Tibial artery (tissue), 4 donors: ENCODE measurements at regions not wholly inside any gene's neighbourhood (a gene's known extent, or its start where the extent isn't known, plus 50 kb on each side); places are given as distances from the start of the nearest gene placed in this dataset.
"Not testable (repeated sequence)": the region's sequence is repeated elsewhere in the genome, so short reads cannot be mapped to it uniquely, and the experiment has no call there.

Source experiments
- DNase-seq, 2 donors: peaks; one replicate each; pipeline ENCODE4 v3.0.0-alpha.2; 2019
- H3K27ac ChIP-seq, 2 donors: fragments of 200-600 bp; sonication (generic) in 1 of 2; 1 replicate in 1 of 2; 2 replicates in 1 of 2; pipeline ENCODE4 v1.5.1; 2018 to 2019; ENCODE audit warnings: mild to moderate bottlenecking in 1 of 2
- H3K27me3 ChIP-seq, 2 donors: fragments of 200-600 bp; sonication (generic) in 1 of 2; one replicate each; pipeline versions ENCODE4 v1.5.1 to v1.6.0; 2016 to 2019
- H3K36me3 ChIP-seq, 3 donors: fragments of 200-600 bp; sonication (generic) in 2 of 3; one replicate each; pipeline ENCODE4 v1.5.1; 2016 to 2019; ENCODE audit warnings: mild to moderate bottlenecking in 2 of 3
- H3K4me1 ChIP-seq, 4 donors: fragments of 200-600 bp; sonication (generic) in 2 of 4; 1 replicate in 3 of 4; 2 replicates in 1 of 4; pipeline ENCODE4 v1.5.1; 2016 to 2019
- H3K4me3 ChIP-seq, 2 donors: fragments of 200-600 bp; sonication (generic) in 1 of 2; 1 replicate in 1 of 2; 2 replicates in 1 of 2; pipeline ENCODE4 v1.5.1; 2018 to 2019; ENCODE audit warnings: mild to moderate bottlenecking in 2 of 2
- H3K9me3 ChIP-seq, 3 donors: fragments of 200-600 bp; sonication (generic) in 1 of 3; one replicate each; pipeline ENCODE4 v1.5.1; 2016 to 2019
- intact Hi-C: fragments of 100-400 bp; cut with DNase I; formaldehyde crosslinking; loops from one replicate; pipeline ENCODE4 v1.15.0; 2023; ENCODE audit warnings: low total_unique reads
- TF ChIP-seq, protein P1 (sequence below), 2 experiments: fragments of 200-600 bp in 1 of 2; fragments of 450-650 bp in 1 of 2; IDR thresholded peaks; one replicate each; pipeline ENCODE4 v1.5.1; 2017 to 2019; ENCODE audit warnings: antibody characterized with exemption in 2 of 2, mild to moderate bottlenecking in 1 of 2, moderate library complexity in 1 of 2

- no peaks in the 10 kb centered on the region for H3K36me3 ChIP-seq
- H3K27me3 ChIP-seq, result no peaks in the 10 kb centered on the region
- no peak overlapping the region for H3K4me3 ChIP-seq
- TF ChIP-seq, protein P1, sequence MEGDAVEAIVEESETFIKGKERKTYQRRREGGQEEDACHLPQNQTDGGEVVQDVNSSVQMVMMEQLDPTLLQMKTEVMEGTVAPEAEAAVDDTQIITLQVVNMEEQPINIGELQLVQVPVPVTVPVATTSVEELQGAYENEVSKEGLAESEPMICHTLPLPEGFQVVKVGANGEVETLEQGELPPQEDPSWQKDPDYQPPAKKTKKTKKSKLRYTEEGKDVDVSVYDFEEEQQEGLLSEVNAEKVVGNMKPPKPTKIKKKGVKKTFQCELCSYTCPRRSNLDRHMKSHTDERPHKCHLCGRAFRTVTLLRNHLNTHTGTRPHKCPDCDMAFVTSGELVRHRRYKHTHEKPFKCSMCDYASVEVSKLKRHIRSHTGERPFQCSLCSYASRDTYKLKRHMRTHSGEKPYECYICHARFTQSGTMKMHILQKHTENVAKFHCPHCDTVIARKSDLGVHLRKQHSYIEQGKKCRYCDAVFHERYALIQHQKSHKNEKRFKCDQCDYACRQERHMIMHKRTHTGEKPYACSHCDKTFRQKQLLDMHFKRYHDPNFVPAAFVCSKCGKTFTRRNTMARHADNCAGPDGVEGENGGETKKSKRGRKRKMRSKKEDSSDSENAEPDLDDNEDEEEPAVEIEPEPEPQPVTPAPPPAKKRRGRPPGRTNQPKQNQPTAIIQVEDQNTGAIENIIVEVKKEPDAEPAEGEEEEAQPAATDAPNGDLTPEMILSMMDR (IDR thresholded peaks at IDR 0.05), result no peak
- intact Hi-C loops, result no loop called here
- no peaks in the 10 kb centered on the region for H3K4me1 ChIP-seq
- H3K9me3 ChIP-seq, result no peaks in the 10 kb centered on the region
- no peak overlapping the region for H3K27ac ChIP-seq
- DNase-seq, result no peak
Observed at GRCh38 chr9:32142074-32142473, 242.4 kb upstream of the ACO1 start.

DNA sequence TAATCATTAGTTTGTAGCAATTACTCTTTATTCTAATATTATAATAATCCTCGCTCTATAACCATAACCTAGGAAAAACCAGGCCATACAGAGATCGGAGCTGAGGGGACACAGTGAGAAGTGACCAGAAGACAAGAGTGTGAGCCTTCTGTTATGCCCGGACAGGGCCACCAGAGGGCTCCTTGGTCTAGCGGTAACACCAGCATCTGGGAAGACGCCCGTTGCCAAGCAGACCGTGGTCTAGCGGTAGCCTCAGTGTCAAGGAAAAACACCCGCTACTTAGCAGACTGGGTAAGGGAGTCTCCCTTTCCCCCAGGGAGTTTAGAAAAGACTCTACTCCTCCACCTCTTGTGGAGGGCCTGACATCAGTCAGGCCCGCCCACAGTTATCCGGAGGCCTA is 235.9 kb upstream of the ACO1 start:
- H3K9me3 ChIP-seq, intact Hi-C loops, H3K4me1 ChIP-seq, H3K4me3 ChIP-seq, H3K27me3 ChIP-seq, H3K36me3 ChIP-seq, DNase-seq, H3K27ac ChIP-seq: not testable (repeated sequence)

DNA sequence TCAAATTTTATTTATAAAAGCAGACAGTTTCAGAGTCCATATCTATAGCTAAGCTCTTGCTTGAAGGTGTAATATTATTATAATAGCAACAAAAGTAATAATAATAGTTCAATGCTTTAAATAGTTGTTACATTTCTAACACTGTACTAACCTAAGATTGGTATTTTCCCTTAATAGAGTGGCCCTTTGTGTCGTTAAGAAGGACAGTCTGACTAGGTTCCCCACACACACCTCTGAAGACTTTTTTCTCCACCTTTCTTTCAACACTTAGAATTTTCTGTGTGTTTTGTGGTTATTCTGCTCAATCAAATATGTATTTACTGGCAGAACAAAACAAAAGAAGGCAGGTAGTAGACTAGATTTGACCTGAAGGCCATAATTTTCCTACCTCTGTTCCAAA is 223.2 kb upstream of the ACO1 start:
- H3K27ac ChIP-seq, result no peak overlapping the region

DNA sequence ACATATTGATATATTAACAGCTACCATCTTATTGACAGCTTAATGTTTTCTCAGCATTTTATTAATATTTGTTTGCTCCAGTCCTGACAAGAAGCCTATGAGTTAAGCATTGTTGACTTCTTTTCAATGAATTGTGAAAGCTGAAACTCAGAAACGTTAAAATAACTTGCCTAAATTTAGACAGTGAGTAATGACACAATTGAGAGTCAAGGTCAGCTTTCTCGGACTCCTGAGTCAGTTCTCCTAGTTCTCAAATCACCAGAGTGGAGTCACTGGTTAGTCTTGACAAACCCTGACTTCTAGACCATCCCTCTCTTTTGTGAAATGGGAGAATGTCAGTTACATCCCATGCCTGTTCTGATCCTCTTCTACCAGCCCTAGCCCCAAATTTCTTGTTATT is 222.7 kb upstream of the ACO1 start:
- TF ChIP-seq, protein P1 (IDR thresholded peaks at IDR 0.05), result no peak
- no peaks in the 10 kb centered on the region for H3K36me3 ChIP-seq
- no peak overlapping the region for H3K4me3 ChIP-seq
- H3K9me3 ChIP-seq, result no peaks in the 10 kb centered on the region
- no peak for DNase-seq
- no peaks in the 10 kb centered on the region for H3K27me3 ChIP-seq
- no peak overlapping the region for H3K27ac ChIP-seq
- intact Hi-C loops, result no loop called here
- no peaks in the 10 kb centered on the region for H3K4me1 ChIP-seq

More for the DNA sequence above, 223.2 kb upstream of the ACO1 start:
- no peaks in the 10 kb centered on the region for H3K4me1 ChIP-seq
- DNase-seq, result no peak
- TF ChIP-seq, protein P1 (IDR thresholded peaks at IDR 0.05), result no peak
- no peaks in the 10 kb centered on the region for H3K27me3 ChIP-seq
- no peak overlapping the region for H3K4me3 ChIP-seq
- H3K36me3 ChIP-seq, result no peaks in the 10 kb centered on the region
- intact Hi-C loops, result no loop called here
- H3K9me3 ChIP-seq, result no peaks in the 10 kb centered on the region

GRCh38 chr9:32166316-32166715 is 218.1 kb upstream of the ACO1 start:
- H3K4me3 ChIP-seq, H3K27me3 ChIP-seq, DNase-seq, H3K36me3 ChIP-seq, H3K4me1 ChIP-seq, H3K27ac ChIP-seq, H3K9me3 ChIP-seq, intact Hi-C loops: not testable (repeated sequence)

- H3K9me3 ChIP-seq, result no peaks in the 10 kb centered on the region
- intact Hi-C loops, result no loop called here
- TF ChIP-seq, protein P1 (IDR thresholded peaks at IDR 0.05), result no peak
- no peak overlapping the region for H3K4me3 ChIP-seq
- H3K27ac ChIP-seq, result no peak overlapping the region
- H3K27me3 ChIP-seq, result no peaks in the 10 kb centered on the region
- no peaks in the 10 kb centered on the region for H3K4me1 ChIP-seq
- H3K36me3 ChIP-seq, result no peaks in the 10 kb centered on the region
- DNase-seq, result no peak
Observed at GRCh38 chr9:32171339-32171738, 213.1 kb upstream of the ACO1 start.

GRCh38 chr9:32172256-32172655 is 212.2 kb upstream of the ACO1 start:
- Histone ChIP-seq H3K27ac (no peak overlapping the region), H3K4me1 (no peaks in the 10 kb centered on the region), H3K4me3 (no peak overlapping the region), H3K27me3 (no peaks in the 10 kb centered on the region), H3K36me3 (no peaks in the 10 kb centered on the region), H3K9me3 (no peaks in the 10 kb centered on the region)
- no peak for DNase-seq
- intact Hi-C loops, result no loop called here
- TF ChIP-seq, protein P1 (IDR thresholded peaks at IDR 0.05), result no peak
